ENCODE measurements at regions not wholly inside any gene's neighbourhood (a gene's known extent, or its start where the extent isn't known, plus 50 kb on each side); places are given as distances from the start of the nearest gene placed in this dataset.
A peak's percentile ranks its signal among the peaks of the same experiment; 100 is the strongest.

- no peak for TF ChIP-seq MAX (IDR thresholded peaks at IDR 0.05; ENCODE audit: low read depth, low read length)
- TF ChIP-seq POLR2A (IDR thresholded peaks at IDR 0.05; ENCODE audit: extremely low read depth, insufficient read length): no peak
- no peak for TF ChIP-seq MYC (IDR thresholded peaks at IDR 0.05; ENCODE audit: low read depth, low read length)
- TF ChIP-seq, protein P1, sequence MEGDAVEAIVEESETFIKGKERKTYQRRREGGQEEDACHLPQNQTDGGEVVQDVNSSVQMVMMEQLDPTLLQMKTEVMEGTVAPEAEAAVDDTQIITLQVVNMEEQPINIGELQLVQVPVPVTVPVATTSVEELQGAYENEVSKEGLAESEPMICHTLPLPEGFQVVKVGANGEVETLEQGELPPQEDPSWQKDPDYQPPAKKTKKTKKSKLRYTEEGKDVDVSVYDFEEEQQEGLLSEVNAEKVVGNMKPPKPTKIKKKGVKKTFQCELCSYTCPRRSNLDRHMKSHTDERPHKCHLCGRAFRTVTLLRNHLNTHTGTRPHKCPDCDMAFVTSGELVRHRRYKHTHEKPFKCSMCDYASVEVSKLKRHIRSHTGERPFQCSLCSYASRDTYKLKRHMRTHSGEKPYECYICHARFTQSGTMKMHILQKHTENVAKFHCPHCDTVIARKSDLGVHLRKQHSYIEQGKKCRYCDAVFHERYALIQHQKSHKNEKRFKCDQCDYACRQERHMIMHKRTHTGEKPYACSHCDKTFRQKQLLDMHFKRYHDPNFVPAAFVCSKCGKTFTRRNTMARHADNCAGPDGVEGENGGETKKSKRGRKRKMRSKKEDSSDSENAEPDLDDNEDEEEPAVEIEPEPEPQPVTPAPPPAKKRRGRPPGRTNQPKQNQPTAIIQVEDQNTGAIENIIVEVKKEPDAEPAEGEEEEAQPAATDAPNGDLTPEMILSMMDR (IDR thresholded peaks at IDR 0.05; ENCODE audit: low read depth, low read length): no peak
- H3K4me3 ChIP-seq (ENCODE audit: low read depth, low read length): no peak overlapping the region
- DNase-seq (ENCODE audit: low read depth): no peak
These were observed 229.3 kb downstream of the IRF8 start for GRCh38 chr16:86128246-86128645.

DNA sequence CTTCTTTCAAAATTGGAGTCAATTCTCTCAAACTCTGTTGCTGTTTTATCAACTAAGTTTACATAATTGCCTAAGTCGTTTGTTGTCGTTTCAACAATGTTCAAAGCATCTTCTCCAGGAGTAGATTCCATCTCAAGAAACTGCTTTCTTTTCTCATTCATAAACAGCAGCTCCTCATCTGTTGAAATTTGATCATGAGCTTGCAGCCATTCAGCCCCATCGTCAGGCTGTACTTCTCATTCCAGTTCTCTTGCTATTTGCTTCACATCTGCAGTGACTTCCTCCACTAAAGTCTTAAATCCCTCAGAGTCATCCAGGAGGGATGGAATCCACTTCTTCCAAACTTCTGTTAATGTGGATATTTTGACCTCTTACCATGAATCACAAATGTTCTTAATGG is 230.6 kb downstream of the IRF8 start:
- no peak for DNase-seq (ENCODE audit: low read depth)
- H3K4me3 ChIP-seq (ENCODE audit: low read depth, low read length): no peak overlapping the region
- no peak for TF ChIP-seq MYC (IDR thresholded peaks at IDR 0.05; ENCODE audit: low read depth, low read length)
- no peak for TF ChIP-seq MAX (IDR thresholded peaks at IDR 0.05; ENCODE audit: low read depth, low read length)
- no peak for TF ChIP-seq POLR2A (IDR thresholded peaks at IDR 0.05; ENCODE audit: extremely low read depth, insufficient read length)
- TF ChIP-seq, protein P1 (IDR thresholded peaks at IDR 0.05; ENCODE audit: low read depth, low read length): no peak

DNA sequence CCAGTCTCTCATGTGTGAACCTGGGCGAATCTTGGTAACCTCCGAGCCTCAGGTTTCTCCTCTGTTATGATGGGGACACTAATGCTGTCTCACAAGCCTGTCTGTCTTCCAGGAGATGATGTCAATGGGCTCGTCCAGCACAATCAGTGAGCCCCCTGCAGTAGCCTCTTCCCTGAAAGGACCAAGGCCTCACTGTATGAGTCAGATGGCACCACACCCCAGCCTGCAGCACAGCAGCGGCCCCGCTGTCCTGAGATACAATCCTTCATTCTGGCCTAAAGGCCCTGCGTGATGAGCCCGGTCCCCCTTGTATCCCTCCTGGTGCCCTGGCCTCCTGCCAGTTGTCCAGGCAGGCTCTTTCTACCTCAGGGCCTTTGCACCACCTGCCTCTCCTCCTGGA is 234.4 kb downstream of the IRF8 start:
- H3K4me3 ChIP-seq (ENCODE audit: low read depth, low read length): no peak overlapping the region
- DNase-seq (ENCODE audit: low read depth): no peak
- no peak for TF ChIP-seq MAX (IDR thresholded peaks at IDR 0.05; ENCODE audit: low read depth, low read length)
- no peak for TF ChIP-seq MYC (IDR thresholded peaks at IDR 0.05; ENCODE audit: low read depth, low read length)
- TF ChIP-seq POLR2A (IDR thresholded peaks at IDR 0.05; ENCODE audit: extremely low read depth, insufficient read length): no peak
- TF ChIP-seq, protein P1 (IDR thresholded peaks at IDR 0.05; ENCODE audit: low read depth, low read length): no peak

DNA sequence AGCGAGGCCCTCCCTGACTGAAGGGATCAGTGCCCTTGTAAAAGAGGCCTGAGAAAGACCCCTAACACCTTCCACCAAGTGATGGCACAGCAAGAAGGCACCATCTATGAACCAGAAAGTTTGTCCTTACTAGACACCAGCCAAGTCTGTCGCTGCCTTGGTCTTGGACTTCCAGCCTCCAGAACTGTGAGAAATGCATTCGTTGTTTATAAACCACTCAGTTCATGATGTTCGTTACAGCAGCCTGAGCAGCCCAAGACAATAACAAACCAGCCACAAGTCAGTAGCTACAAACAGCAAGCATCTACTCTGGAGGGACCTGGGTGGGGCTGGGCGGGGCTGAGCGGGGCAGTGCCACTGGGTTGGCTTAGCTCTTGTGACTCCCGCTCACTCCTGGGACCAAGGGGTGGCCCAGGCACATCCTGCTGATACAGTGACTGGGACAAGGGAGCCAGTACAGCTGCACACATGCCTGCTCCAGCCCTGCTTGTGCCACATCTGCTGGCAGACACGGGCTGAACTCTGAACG is 234.9 kb downstream of the IRF8 start:
- TF ChIP-seq, protein P1 (IDR thresholded peaks at IDR 0.05; ENCODE audit: low read depth, low read length): no peak
- TF ChIP-seq MAX (IDR thresholded peaks at IDR 0.05; ENCODE audit: low read depth, low read length): no peak
- no peak for TF ChIP-seq POLR2A (IDR thresholded peaks at IDR 0.05; ENCODE audit: extremely low read depth, insufficient read length)
- no peak for TF ChIP-seq MYC (IDR thresholded peaks at IDR 0.05; ENCODE audit: low read depth, low read length)
- no peak overlapping the region for H3K4me3 ChIP-seq (ENCODE audit: low read depth, low read length)
- DNase-seq (ENCODE audit: low read depth): no peak

DNA sequence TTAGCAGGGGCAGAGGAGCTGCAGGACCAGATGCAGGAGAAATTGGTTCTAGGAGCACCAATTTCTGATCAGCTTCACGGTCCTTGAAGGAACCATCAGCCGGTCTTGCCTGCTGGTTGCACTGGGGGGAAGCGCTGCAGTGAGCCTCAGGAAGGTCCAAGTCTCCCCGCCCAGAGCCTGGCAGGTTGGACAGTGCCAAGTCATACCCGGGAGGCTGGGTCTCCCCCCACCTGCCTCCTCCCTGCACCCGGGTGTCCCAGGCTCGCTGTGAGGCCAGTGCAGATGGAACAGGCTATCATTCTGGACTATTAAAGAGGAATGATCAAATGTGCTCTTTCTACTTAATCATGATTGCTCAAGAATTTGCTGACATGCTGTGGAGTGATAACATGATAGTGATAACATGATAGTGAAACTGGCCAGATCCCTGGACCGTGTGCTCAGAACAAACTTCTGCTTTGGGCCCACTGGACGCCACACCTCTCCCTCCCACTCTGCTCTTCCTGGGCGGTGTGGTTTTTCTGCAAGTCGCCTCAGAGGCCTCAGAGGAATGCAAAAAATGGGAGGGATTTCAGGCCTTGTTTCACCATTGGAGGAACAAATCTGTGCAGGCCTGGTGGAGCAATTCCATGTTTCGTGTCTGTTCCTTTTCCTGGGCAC is 236.0 kb downstream of the IRF8 start:
- no peak overlapping the region for H3K4me3 ChIP-seq (ENCODE audit: low read depth, low read length)
- TF ChIP-seq POLR2A (IDR thresholded peaks at IDR 0.05; ENCODE audit: extremely low read depth, insufficient read length) (no peak), MYC (IDR thresholded peaks at IDR 0.05; ENCODE audit: low read depth, low read length) (no peak), MAX (IDR thresholded peaks at IDR 0.05; ENCODE audit: low read depth, low read length) (no peak)
- TF ChIP-seq, protein P1 (IDR thresholded peaks at IDR 0.05; ENCODE audit: low read depth, low read length): no peak
- peak; percentile 50 for DNase-seq (ENCODE audit: low read depth)
